ENCODE measurements at regions not wholly inside any gene's neighbourhood (a gene's known extent, or its start where the extent isn't known, plus 50 kb on each side); places are given as distances from the start of the nearest gene placed in this dataset.
A peak's percentile ranks its signal among the peaks of the same experiment; 100 is the strongest.

GRCh38 chr10:8130973-8131911, 76.8 kb downstream of the GATA3 start:
- Histone ChIP-seq H3K4me2 (ENCODE audit: insufficient read depth, low read length) (no peak overlapping the region), H3K9ac (replicated peaks; ENCODE audit: extremely low read depth, insufficient read depth, low read length) (no peak overlapping the region), H4K20me1 (replicated peaks; ENCODE audit: control insufficient read depth, extremely low read depth, insufficient read depth, low read length) (no peaks in the 10 kb centered on the region), H3K79me2 (ENCODE audit: control insufficient read depth, insufficient read depth, low read length) (no peaks in the 10 kb centered on the region), H3K9me1 (replicated peaks; ENCODE audit: control insufficient read depth, extremely low read depth, insufficient read depth, low read length) (no peaks in the 10 kb centered on the region), H3K4me1 (ENCODE audit: control insufficient read depth, extremely low read depth, insufficient read depth, low read length) (no peaks in the 10 kb centered on the region), H3K4me3 (replicated peaks in 1 of 3; ENCODE audit: insufficient read depth in 1 of 3, low read depth in 1 of 3, low read length in 3 of 3) (no peak overlapping the region), H3K36me3 (ENCODE audit: control insufficient read depth in 2 of 2, extremely low read depth in 1 of 2, insufficient read depth in 2 of 2, low read length in 2 of 2) (no peaks in the 10 kb centered on the region), H2AFZ (ENCODE audit: low read depth, low read length) (no peak overlapping the region), H3K27ac (ENCODE audit: insufficient read depth, low read depth, low read length) (no peak overlapping the region), H3K27me3 (ENCODE audit: control insufficient read depth in 2 of 2, insufficient read depth in 2 of 2, low read length in 2 of 2) (peaks cover 3 to 5% of the 10 kb centered on the region in 2 experiments), H3K9me3 (replicated peaks; ENCODE audit: control insufficient read depth, insufficient read depth, low read length) (no peaks in the 10 kb centered on the region)
- intact Hi-C loops (cut with micrococcal nuclease), result no loop called here
- DNase-seq (ENCODE audit: low read depth, low spot score) (peak; percentile 13), FAIRE-seq (peak; percentile 67)
- POLR2A ChIA-PET, result no interaction called here
- TF ChIP-seq POLR2A (IDR thresholded peaks at IDR 0.05; ENCODE audit: low read depth, low read length) (no peak), FOS (IDR thresholded peaks at IDR 0.05; ENCODE audit: borderline replicate concordance, insufficient read depth, low read length) (peak; percentile 64), JUN (IDR thresholded peaks at IDR 0.05; ENCODE audit: borderline replicate concordance, insufficient read depth, insufficient read length, low read depth) (peak; percentile 32), MAX (IDR thresholded peaks at IDR 0.05; ENCODE audit: insufficient read depth, insufficient read length) (no peak)
- CTCF ChIA-PET, result interaction anchor here (0.9 kb wide), 1 partner anchor 27 kb away, joined by 3 read pairs; no protein-coding TSS in a partner anchor
- dilution Hi-C loops (cut with MboI; ENCODE audit: extremely low pct_ligation_motif_present, low sequenced_read_pairs), result no loop called here
- no TSS peak for BruUV-seq (replicated peaks)

GRCh38 chr10:8133146-8133545, 78.7 kb downstream of the GATA3 start:
- H4K20me1 ChIP-seq (replicated peaks; ENCODE audit: control insufficient read depth, extremely low read depth, insufficient read depth, low read length), result no peaks in the 10 kb centered on the region
- ChIA-PET POLR2A (no interaction called here), CTCF (interaction anchor here (1.2 kb wide), 1 partner anchor 17 kb away, joined by 3 read pairs; no protein-coding TSS in a partner anchor)
- H3K27me3 ChIP-seq (ENCODE audit: control insufficient read depth in 2 of 2, insufficient read depth in 2 of 2, low read length in 2 of 2), result peaks cover 3 to 5% of the 10 kb centered on the region in 2 experiments
- no peak for DNase-seq (ENCODE audit: low read depth, low spot score)
- no peaks in the 10 kb centered on the region for H3K9me1 ChIP-seq (replicated peaks; ENCODE audit: control insufficient read depth, extremely low read depth, insufficient read depth, low read length)
- no peak overlapping the region for H2AFZ ChIP-seq (ENCODE audit: low read depth, low read length)
- H3K9ac ChIP-seq (replicated peaks; ENCODE audit: extremely low read depth, insufficient read depth, low read length), result no peak overlapping the region
- no peak overlapping the region for H3K27ac ChIP-seq (ENCODE audit: insufficient read depth, low read depth, low read length)
- FAIRE-seq, result no peak
- intact Hi-C loops (cut with micrococcal nuclease) (no loop called here), dilution Hi-C loops (cut with MboI; ENCODE audit: extremely low pct_ligation_motif_present, low sequenced_read_pairs) (no loop called here)
- H3K4me3 ChIP-seq (replicated peaks in 1 of 3; ENCODE audit: insufficient read depth in 1 of 3, low read depth in 1 of 3, low read length in 3 of 3), result no peak overlapping the region
- H3K79me2 ChIP-seq (ENCODE audit: control insufficient read depth, insufficient read depth, low read length), result no peaks in the 10 kb centered on the region
- no peaks in the 10 kb centered on the region for H3K36me3 ChIP-seq (ENCODE audit: control insufficient read depth in 2 of 2, extremely low read depth in 1 of 2, insufficient read depth in 2 of 2, low read length in 2 of 2)
- no peaks in the 10 kb centered on the region for H3K4me1 ChIP-seq (ENCODE audit: control insufficient read depth, extremely low read depth, insufficient read depth, low read length)
- no peaks in the 10 kb centered on the region for H3K9me3 ChIP-seq (replicated peaks; ENCODE audit: control insufficient read depth, insufficient read depth, low read length)
- no peak for TF ChIP-seq CTCF (IDR thresholded peaks at IDR 0.05; ENCODE audit: extremely low read depth in 1 of 2, insufficient read depth in 1 of 2, low read depth in 1 of 2, low read length in 2 of 2)
- TF ChIP-seq JUN (IDR thresholded peaks at IDR 0.05; ENCODE audit: borderline replicate concordance, insufficient read depth, insufficient read length, low read depth), result no peak
- no peak for TF ChIP-seq EZH2 (IDR thresholded peaks at IDR 0.05; ENCODE audit: borderline replicate concordance, low read depth, low read length, severe bottlenecking)
- TF ChIP-seq MYC (IDR thresholded peaks at IDR 0.05; ENCODE audit: low read depth, low read length), result no peak
- BruUV-seq (replicated peaks), result no TSS peak
- no peak overlapping the region for H3K4me2 ChIP-seq (ENCODE audit: insufficient read depth, low read length)

Measured in endothelial cell of umbilical vein (primary cell).